ENCODE measurements at regions not wholly inside any gene's neighbourhood (a gene's known extent, or its start where the extent isn't known, plus 50 kb on each side); places are given as distances from the start of the nearest gene placed in this dataset.

DNA sequence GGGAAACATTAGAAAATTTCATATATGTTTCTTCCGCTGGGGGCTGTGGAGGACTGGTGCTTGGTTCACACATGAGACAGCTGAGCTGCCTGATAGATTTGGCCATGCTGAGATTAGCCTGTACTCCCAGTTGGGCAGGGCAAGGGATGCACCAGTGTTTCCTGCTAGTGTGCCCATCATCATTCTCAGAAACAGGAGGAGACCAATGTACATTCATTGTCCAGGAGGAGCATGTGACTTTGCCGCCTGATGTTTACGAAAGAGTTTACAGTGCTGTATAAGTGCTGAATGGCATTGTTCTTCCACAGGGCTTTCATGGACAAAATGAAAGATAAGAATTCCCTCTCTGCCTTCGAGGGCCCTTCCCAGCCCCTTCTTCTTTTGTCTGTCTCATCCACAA is 311.1 kb upstream of the THBS1 start:
- TF ChIP-seq AFF4 (CRISPR knock-in tag; IDR thresholded peaks at IDR 0.05; ENCODE audit: borderline replicate concordance), result no peak
- TF ChIP-seq, protein P1, sequence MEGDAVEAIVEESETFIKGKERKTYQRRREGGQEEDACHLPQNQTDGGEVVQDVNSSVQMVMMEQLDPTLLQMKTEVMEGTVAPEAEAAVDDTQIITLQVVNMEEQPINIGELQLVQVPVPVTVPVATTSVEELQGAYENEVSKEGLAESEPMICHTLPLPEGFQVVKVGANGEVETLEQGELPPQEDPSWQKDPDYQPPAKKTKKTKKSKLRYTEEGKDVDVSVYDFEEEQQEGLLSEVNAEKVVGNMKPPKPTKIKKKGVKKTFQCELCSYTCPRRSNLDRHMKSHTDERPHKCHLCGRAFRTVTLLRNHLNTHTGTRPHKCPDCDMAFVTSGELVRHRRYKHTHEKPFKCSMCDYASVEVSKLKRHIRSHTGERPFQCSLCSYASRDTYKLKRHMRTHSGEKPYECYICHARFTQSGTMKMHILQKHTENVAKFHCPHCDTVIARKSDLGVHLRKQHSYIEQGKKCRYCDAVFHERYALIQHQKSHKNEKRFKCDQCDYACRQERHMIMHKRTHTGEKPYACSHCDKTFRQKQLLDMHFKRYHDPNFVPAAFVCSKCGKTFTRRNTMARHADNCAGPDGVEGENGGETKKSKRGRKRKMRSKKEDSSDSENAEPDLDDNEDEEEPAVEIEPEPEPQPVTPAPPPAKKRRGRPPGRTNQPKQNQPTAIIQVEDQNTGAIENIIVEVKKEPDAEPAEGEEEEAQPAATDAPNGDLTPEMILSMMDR (IDR thresholded peaks at IDR 0.05), result no peak
- no peak for TF ChIP-seq ESRRA (CRISPR knock-in tag; IDR thresholded peaks at IDR 0.05; ENCODE audit: borderline replicate concordance)
